ENCODE measurements at regions not wholly inside any gene's neighbourhood (a gene's known extent, or its start where the extent isn't known, plus 50 kb on each side); places are given as distances from the start of the nearest gene placed in this dataset.

GRCh38 chr5:96483878-96484277 lies 50.8 kb upstream of the PCSK1 start:
- TF ChIP-seq POLR2AphosphoS5 (IDR thresholded peaks at IDR 0.05) = no peak
- TF ChIP-seq POLR2A (IDR thresholded peaks at IDR 0.05) = no peak
- no peak for TF ChIP-seq CTCF (IDR thresholded peaks at IDR 0.05 in 8 of 11, conservative IDR thresholded peaks at IDR 0.05 in 3 of 11)
- DNase-seq = no peak
- intact Hi-C loops (cut with DNase I; ENCODE audit: low total_unique reads) = no loop called here

GRCh38 chr5:96487859-96488258 lies 54.8 kb upstream of the PCSK1 start:
- no peaks in the 10 kb centered on the region for H3K36me3 ChIP-seq
- H3K27me3 ChIP-seq (replicated peaks in 1 of 7) = no peaks in the 10 kb centered on the region
- no peaks in the 10 kb centered on the region for H3K9me3 ChIP-seq
- no peaks in the 10 kb centered on the region for H3K4me1 ChIP-seq
- no peak overlapping the region for H3K27ac ChIP-seq
- intact Hi-C loops (cut with DNase I; ENCODE audit: low total_unique reads) = no loop called here
- no peak for TF ChIP-seq POLR2A (IDR thresholded peaks at IDR 0.05)
- no peak for TF ChIP-seq CTCF (IDR thresholded peaks at IDR 0.05 in 8 of 11, conservative IDR thresholded peaks at IDR 0.05 in 3 of 11)
- no peak for TF ChIP-seq POLR2AphosphoS5 (IDR thresholded peaks at IDR 0.05)
- 73 to 83% (median 75%) methylated on average over 1 of the region's 1 CpG for WGBS, 5 donors
- H3K4me3 ChIP-seq = no peak overlapping the region
- no peak for DNase-seq

More at GRCh38 chr5:96483878-96484277, 50.8 kb upstream of the PCSK1 start:
- Histone ChIP-seq H3K27me3 (replicated peaks in 1 of 7) (no peaks in the 10 kb centered on the region), H3K4me1 (no peaks in the 10 kb centered on the region), H3K36me3 (no peaks in the 10 kb centered on the region), H3K27ac (no peak overlapping the region), H3K4me3 (no peak overlapping the region), H3K9me3 (no peaks in the 10 kb centered on the region)
- WGBS, 5 donors = 57 to 74% (median 70%) methylated on average over 2 of the region's 2 CpGs

- H3K4me1 ChIP-seq = no peaks in the 10 kb centered on the region
- no peak overlapping the region for H3K4me3 ChIP-seq
- intact Hi-C loops (cut with DNase I; ENCODE audit: low total_unique reads) = no loop called here
- H3K36me3 ChIP-seq = no peaks in the 10 kb centered on the region
- 23 to 48% (median 37%) methylated on average over 2 of the region's 2 CpGs for WGBS, 5 donors
- no peak overlapping the region for H3K27ac ChIP-seq
- no peak for DNase-seq
- H3K9me3 ChIP-seq = no peaks in the 10 kb centered on the region
- H3K27me3 ChIP-seq (replicated peaks in 1 of 7) = no peaks in the 10 kb centered on the region
- TF ChIP-seq POLR2A (IDR thresholded peaks at IDR 0.05) (no peak), POLR2AphosphoS5 (IDR thresholded peaks at IDR 0.05) (no peak), CTCF (IDR thresholded peaks at IDR 0.05 in 8 of 11, conservative IDR thresholded peaks at IDR 0.05 in 3 of 11) (no peak)
Measured at GRCh38 chr5:96489532-96489931, 56.5 kb upstream of the PCSK1 start.

- Histone ChIP-seq H3K27me3 (replicated peaks in 1 of 7) (no peaks in the 10 kb centered on the region), H3K27ac (no peak overlapping the region), H3K36me3 (no peaks in the 10 kb centered on the region), H3K4me1 (no peaks in the 10 kb centered on the region), H3K4me3 (no peak overlapping the region), H3K9me3 (peaks cover 0 to 4% (median 0%) of the 10 kb centered on the region in 8 donors)
- no peak for DNase-seq
- 75 to 84% (median 81%) methylated on average over 6 of the region's 6 CpGs for WGBS, 5 donors
- TF ChIP-seq POLR2AphosphoS5 (IDR thresholded peaks at IDR 0.05) = no peak
- no peak for TF ChIP-seq POLR2A (IDR thresholded peaks at IDR 0.05)
- TF ChIP-seq CTCF (IDR thresholded peaks at IDR 0.05 in 8 of 11, conservative IDR thresholded peaks at IDR 0.05 in 3 of 11) = no peak
- intact Hi-C loops (cut with DNase I; ENCODE audit: low total_unique reads) = no loop called here
Measured at GRCh38 chr5:96492459-96493047, 59.5 kb upstream of the PCSK1 start.
